Skeletal muscle satellite cell (primary cell): ENCODE measurements at regions not wholly inside any gene's neighbourhood (a gene's known extent, or its start where the extent isn't known, plus 50 kb on each side); places are given as distances from the start of the nearest gene placed in this dataset.
A peak's percentile ranks its signal among the peaks of the same experiment; 100 is the strongest.
"Not testable (repeated sequence)": the region's sequence is repeated elsewhere in the genome, so short reads cannot be mapped to it uniquely, and the experiment has no call there.

Experiments used
- H3K27me3 ChIP-seq: 2 replicates; pipeline ENCODE4 v1.7.0; 2013; ENCODE audit warnings: low read length; ENCODE audit not compliant: control insufficient read depth, insufficient read depth
- H3K36me3 ChIP-seq: 2 replicates; pipeline ENCODE4 v1.7.0; 2013; ENCODE audit warnings: mild to moderate bottlenecking, control low read depth, low read length; ENCODE audit not compliant: insufficient read depth
- H3K4me1 ChIP-seq: 2 replicates; pipeline ENCODE4 v1.7.0; 2013; ENCODE audit warnings: low read length; ENCODE audit not compliant: control insufficient read depth, insufficient read depth
- H3K4me2 ChIP-seq: 2 replicates; pipeline ENCODE4 v1.7.0; 2013; ENCODE audit warnings: mild to moderate bottlenecking, low read length
- H3K4me3 ChIP-seq: 2 replicates; pipeline ENCODE4 v1.7.0; 2013; ENCODE audit warnings: low read length
- H3K9ac ChIP-seq: 2 replicates; pipeline ENCODE4 v1.7.0; 2013; ENCODE audit warnings: mild to moderate bottlenecking, low read depth, low read length, moderate library complexity
- H3K9me3 ChIP-seq: replicated peaks from 2 replicates; pipeline ENCODE4 v1.7.0; 2013; ENCODE audit warnings: mild to moderate bottlenecking, control low read depth, low read length

- Histone ChIP-seq H3K9ac (no peak overlapping the region), H3K9me3 (no peaks in the 10 kb centered on the region), H3K4me2 (no peak overlapping the region), H3K4me1 (no peaks in the 10 kb centered on the region), H3K4me3 (no peak overlapping the region), H3K36me3 (no peaks in the 10 kb centered on the region), H3K27me3 (no peaks in the 10 kb centered on the region)
Measured at GRCh38 chrX:124263743-124264142, 68.7 kb upstream of the TEX13D start.

GRCh38 chrX:124268099-124268498, 64.4 kb upstream of the TEX13D start:
- H3K4me1 ChIP-seq = no peaks in the 10 kb centered on the region
- no peaks in the 10 kb centered on the region for H3K27me3 ChIP-seq
- H3K9ac ChIP-seq = no peak overlapping the region
- H3K9me3 ChIP-seq = no peaks in the 10 kb centered on the region
- no peaks in the 10 kb centered on the region for H3K36me3 ChIP-seq
- no peak overlapping the region for H3K4me3 ChIP-seq
- H3K4me2 ChIP-seq = no peak overlapping the region

GRCh38 chrX:124269881-124270280, 62.6 kb upstream of the TEX13D start:
- Histone ChIP-seq H3K4me2 (no peak overlapping the region), H3K36me3 (no peaks in the 10 kb centered on the region), H3K9ac (no peak overlapping the region), H3K4me1 (no peaks in the 10 kb centered on the region), H3K4me3 (no peak overlapping the region), H3K27me3 (no peaks in the 10 kb centered on the region), H3K9me3 (no peaks in the 10 kb centered on the region)

- H3K9me3 ChIP-seq, H3K9ac ChIP-seq, H3K27me3 ChIP-seq, H3K4me2 ChIP-seq, H3K4me1 ChIP-seq, H3K36me3 ChIP-seq, H3K4me3 ChIP-seq: not testable (repeated sequence)
Measured at GRCh38 chrX:124271599-124271998, 60.9 kb upstream of the TEX13D start.

- no peak overlapping the region for H3K9ac ChIP-seq
- no peak overlapping the region for H3K4me2 ChIP-seq
- H3K4me1 ChIP-seq = no peaks in the 10 kb centered on the region
- no peaks in the 10 kb centered on the region for H3K27me3 ChIP-seq
- no peaks in the 10 kb centered on the region for H3K36me3 ChIP-seq
- no peaks in the 10 kb centered on the region for H3K9me3 ChIP-seq
- H3K4me3 ChIP-seq = no peak overlapping the region
Measured at GRCh38 chrX:124272370-124272982, 60.0 kb upstream of the TEX13D start.

GRCh38 chrX:124274438-124275181, 57.9 kb upstream of the TEX13D start:
- no peaks in the 10 kb centered on the region for H3K36me3 ChIP-seq
- H3K4me1 ChIP-seq = no peaks in the 10 kb centered on the region
- H3K9ac ChIP-seq = no peak overlapping the region
- no peaks in the 10 kb centered on the region for H3K9me3 ChIP-seq
- no peak overlapping the region for H3K4me3 ChIP-seq
- no peak overlapping the region for H3K4me2 ChIP-seq
- H3K27me3 ChIP-seq = no peaks in the 10 kb centered on the region

- H3K4me3 ChIP-seq = no peak overlapping the region
- no peaks in the 10 kb centered on the region for H3K9me3 ChIP-seq
- no peaks in the 10 kb centered on the region for H3K4me1 ChIP-seq
- H3K27me3 ChIP-seq = no peaks in the 10 kb centered on the region
- H3K9ac ChIP-seq = no peak overlapping the region
- no peak overlapping the region for H3K4me2 ChIP-seq
- H3K36me3 ChIP-seq = no peaks in the 10 kb centered on the region
Measured at GRCh38 chrX:124275182-124275894, 57.1 kb upstream of the TEX13D start.

- H3K4me1 ChIP-seq = no peaks in the 10 kb centered on the region
- no peaks in the 10 kb centered on the region for H3K9me3 ChIP-seq
- H3K27me3 ChIP-seq = no peaks in the 10 kb centered on the region
- H3K9ac ChIP-seq = no peak overlapping the region
- H3K4me3 ChIP-seq = no peak overlapping the region
- no peaks in the 10 kb centered on the region for H3K36me3 ChIP-seq
- peak overlapping the region; percentile 33 for H3K4me2 ChIP-seq
Measured at GRCh38 chrX:124280294-124280902, 52.1 kb upstream of the TEX13D start.

- no peak overlapping the region for H3K4me3 ChIP-seq
- H3K9ac ChIP-seq = no peak overlapping the region
- no peaks in the 10 kb centered on the region for H3K27me3 ChIP-seq
- no peaks in the 10 kb centered on the region for H3K4me1 ChIP-seq
- no peaks in the 10 kb centered on the region for H3K9me3 ChIP-seq
- H3K36me3 ChIP-seq = no peaks in the 10 kb centered on the region
- no peak overlapping the region for H3K4me2 ChIP-seq
Measured at GRCh38 chrX:124282580-124282979, 49.9 kb upstream of the TEX13D start.
